AG08395 (cell line): ENCODE measurements at regions not wholly inside any gene's neighbourhood (a gene's known extent, or its start where the extent isn't known, plus 50 kb on each side); places are given as distances from the start of the nearest gene placed in this dataset.
A peak's percentile ranks its signal among the peaks of the same experiment; 100 is the strongest.

Experiments
- DNase-seq: peaks from one replicate; pipeline ENCODE4 v3.0.0; 2012; ENCODE audit warnings: mixed read lengths, low spot score

GRCh38 chr15:69823223-69823907, 274.4 kb downstream of the TLE3 start:
- peak; percentile 35 for DNase-seq

- no peak for DNase-seq
These were observed 273.4 kb downstream of the TLE3 start for GRCh38 chr15:69824075-69824876.

- DNase-seq, result no peak
These were observed 272.8 kb downstream of the TLE3 start for GRCh38 chr15:69824877-69825406.

GRCh38 chr15:69825941-69826818, 271.5 kb downstream of the TLE3 start:
- DNase-seq, result no peak

- DNase-seq, result no peak
These were observed 270.9 kb downstream of the TLE3 start for GRCh38 chr15:69826819-69827175.

- DNase-seq, result no peak
These were observed 270.0 kb downstream of the TLE3 start for GRCh38 chr15:69827751-69828150.

GRCh38 chr15:69828181-69828828, 269.4 kb downstream of the TLE3 start:
- DNase-seq, result no peak

GRCh38 chr15:69829974-69830373, 267.7 kb downstream of the TLE3 start:
- no peak for DNase-seq

- DNase-seq, result no peak
These were observed 267.3 kb downstream of the TLE3 start for GRCh38 chr15:69830430-69830829.

- no peak for DNase-seq
These were observed 266.8 kb downstream of the TLE3 start for GRCh38 chr15:69830876-69831275.

GRCh38 chr15:69834267-69834666, 263.4 kb downstream of the TLE3 start:
- DNase-seq, result no peak

GRCh38 chr15:69834761-69835160, 263.0 kb downstream of the TLE3 start:
- no peak for DNase-seq

GRCh38 chr15:69836048-69836447, 261.7 kb downstream of the TLE3 start:
- DNase-seq, result no peak

GRCh38 chr15:69836526-69837230, 261.0 kb downstream of the TLE3 start:
- DNase-seq, result no peak

- no peak for DNase-seq
These were observed 259.4 kb downstream of the TLE3 start for GRCh38 chr15:69838338-69838737.

GRCh38 chr15:69838994-69839393, 258.7 kb downstream of the TLE3 start:
- no peak for DNase-seq

GRCh38 chr15:69841113-69841828, 256.4 kb downstream of the TLE3 start:
- DNase-seq, result peak; percentile 38

- DNase-seq, result no peak
These were observed 254.9 kb downstream of the TLE3 start for GRCh38 chr15:69842851-69843250.

GRCh38 chr15:69843276-69843899, 254.3 kb downstream of the TLE3 start:
- no peak for DNase-seq

GRCh38 chr15:69843900-69844304, 253.8 kb downstream of the TLE3 start:
- no peak for DNase-seq
